HEK293 (cell line): ENCODE measurements at regions not wholly inside any gene's neighbourhood (a gene's known extent, or its start where the extent isn't known, plus 50 kb on each side); places are given as distances from the start of the nearest gene placed in this dataset.

Experiments used
- CTCF ChIA-PET: fragments of 350-600 bp; formaldehyde crosslinking; extraction: SDS; loops from one replicate; lab custom pipeline; 2021; ENCODE audit warnings: antibody characterized with exemption; lab: Yijun Ruan, JAX
- POLR2A ChIA-PET: fragments of 300-600 bp; formaldehyde crosslinking; extraction: SDS; loops from one replicate; lab custom pipeline; 2020; ENCODE audit warnings: antibody characterized with exemption, inconsistent platforms; lab: Yijun Ruan, JAX
- H3K27ac ChIP-seq: fragments of 200-500 bp; sonication (Bioruptor generic); 2 replicates; pipeline ENCODE4 v1.5.1; 2014; ENCODE audit warnings: low read depth, low read length, control low read depth, inconsistent platforms; ENCODE audit errors: extremely low read depth
- H3K36me3 ChIP-seq, 2 experiments: fragments of 200-500 bp in 1 of 2; sonication (Bioruptor generic) in 1 of 2; 1 replicate in 1 of 2; 2 replicates in 1 of 2; pipeline ENCODE4 v1.5.1; 2014 to 2017; ENCODE audit warnings: inconsistent platforms in 2 of 2, low read length in 2 of 2; ENCODE audit not compliant: control insufficient read depth in 2 of 2, insufficient read depth in 1 of 2
- H3K4me1 ChIP-seq: fragments of 200-500 bp; sonication (Bioruptor generic); 2 replicates; pipeline ENCODE4 v1.5.1; 2014; ENCODE audit warnings: mild to moderate bottlenecking, low read length, inconsistent platforms; ENCODE audit not compliant: control insufficient read depth, insufficient read depth
- H3K4me3 ChIP-seq: 2 replicates; pipeline ENCODE4 v1.5.1; 2011; ENCODE audit warnings: low read depth, mild to moderate bottlenecking, control low read depth, low read length, moderate library complexity
- H3K9me3 ChIP-seq: fragments of 200-500 bp; sonication (Bioruptor generic); 2 replicates; pipeline ENCODE4 v1.5.1; 2014; ENCODE audit warnings: low read depth, low read length, inconsistent platforms; ENCODE audit not compliant: control insufficient read depth, insufficient read depth
- FEZF1 ChIP-seq: fragments of 450-650 bp; formaldehyde crosslinking; IDR thresholded peaks from 2 replicates; pipeline ENCODE4 v1.5.1; 2016; ENCODE audit warnings: missing biosample characterization, missing genetic modification characterization
- GLI2 ChIP-seq: fragments of 450-650 bp; formaldehyde crosslinking; IDR thresholded peaks from 2 replicates; pipeline ENCODE4; 2017; ENCODE audit warnings: missing biosample characterization, missing genetic modification characterization, low read depth, borderline replicate concordance
- OSR2 ChIP-seq: fragments of 450-650 bp; formaldehyde crosslinking; IDR thresholded peaks from 2 replicates; pipeline ENCODE4 v1.5.1; 2016; ENCODE audit warnings: missing biosample characterization, missing genetic modification characterization
- SETDB1 ChIP-seq: IDR thresholded peaks from one replicate; pipeline ENCODE4 v1.6.1; 2017; ENCODE audit warnings: mild to moderate bottlenecking, low read length, moderate library complexity, mixed read lengths; ENCODE audit not compliant: insufficient read length
- SP3 ChIP-seq: fragments of 450-650 bp; formaldehyde crosslinking; IDR thresholded peaks from 2 replicates; pipeline ENCODE4 v1.5.1; 2016; ENCODE audit warnings: missing biosample characterization, missing genetic modification characterization
- ZNF157 ChIP-seq: fragments of 450-650 bp; formaldehyde crosslinking; IDR thresholded peaks from 2 replicates; pipeline ENCODE4 v1.5.1; 2016; ENCODE audit warnings: missing biosample characterization, missing genetic modification characterization
- ZNF202 ChIP-seq: fragments of 450-650 bp; formaldehyde crosslinking; IDR thresholded peaks from 2 replicates; pipeline ENCODE4 v1.5.1; 2016; ENCODE audit warnings: missing biosample characterization, missing genetic modification characterization, borderline replicate concordance
- ZNF223 ChIP-seq: fragments of 450-650 bp; formaldehyde crosslinking; IDR thresholded peaks from 2 replicates; pipeline ENCODE4 v1.5.1; 2016; ENCODE audit warnings: missing biosample characterization, missing genetic modification characterization
- ZNF302 ChIP-seq: fragments of 450-650 bp; formaldehyde crosslinking; IDR thresholded peaks from 2 replicates; pipeline ENCODE4 v1.5.1; 2016; ENCODE audit warnings: missing biosample characterization, missing genetic modification characterization, low read depth
- ZNF366 ChIP-seq: fragments of 450-650 bp; formaldehyde crosslinking; conservative IDR thresholded peaks from 2 replicates; pipeline ENCODE4 v1.5.1; 2016; ENCODE audit warnings: missing biosample characterization, missing genetic modification characterization
- ZNF473 ChIP-seq: fragments of 450-650 bp; formaldehyde crosslinking; IDR thresholded peaks from 2 replicates; pipeline ENCODE4 v1.5.1; 2017; ENCODE audit warnings: missing biosample characterization, missing genetic modification characterization
- ZNF596 ChIP-seq: fragments of 450-650 bp; IDR thresholded peaks from 2 replicates; pipeline ENCODE4 v1.5.0; 2018; ENCODE audit warnings: missing biosample characterization, mild to moderate bottlenecking, missing genetic modification characterization, moderate library complexity
- ZNF660 ChIP-seq: fragments of 450-650 bp; IDR thresholded peaks from 2 replicates; pipeline ENCODE4 v1.5.1; 2018; ENCODE audit warnings: missing biosample characterization, mild to moderate bottlenecking, missing genetic modification characterization
- ZNF701 ChIP-seq: fragments of 450-650 bp; formaldehyde crosslinking; IDR thresholded peaks from 2 replicates; pipeline ENCODE4 v1.5.1; 2016; ENCODE audit warnings: missing biosample characterization, missing genetic modification characterization
- ZNF747 ChIP-seq: fragments of 450-650 bp; formaldehyde crosslinking; IDR thresholded peaks from 2 replicates; pipeline ENCODE4 v1.5.1; 2016; ENCODE audit warnings: missing biosample characterization, missing genetic modification characterization
- ZNF776 ChIP-seq: fragments of 450-650 bp; formaldehyde crosslinking; IDR thresholded peaks from 2 replicates; pipeline ENCODE4 v1.5.0; 2017; ENCODE audit warnings: missing biosample characterization, missing genetic modification characterization, borderline replicate concordance
- ZSCAN16 ChIP-seq: fragments of 450-650 bp; formaldehyde crosslinking; IDR thresholded peaks from 2 replicates; pipeline ENCODE4 v1.5.1; 2016; ENCODE audit warnings: missing biosample characterization, missing genetic modification characterization
- TF ChIP-seq, protein P1 (sequence below): fragments of 450-650 bp; formaldehyde crosslinking; IDR thresholded peaks from 2 replicates; pipeline ENCODE4; 2016; ENCODE audit warnings: missing biosample characterization, missing genetic modification characterization
- TF ChIP-seq, protein P2 (sequence below): fragments of 450-650 bp; IDR thresholded peaks from 2 replicates; pipeline ENCODE4 v1.5.1; 2018; ENCODE audit warnings: missing biosample characterization, missing genetic modification characterization
- TF ChIP-seq, protein P3 (sequence below): fragments of 450-650 bp; formaldehyde crosslinking; IDR thresholded peaks from 2 replicates; pipeline ENCODE4 v1.5.1; 2017; ENCODE audit warnings: missing biosample characterization, missing genetic modification characterization
- TF ChIP-seq, protein P4 (sequence below): fragments of 450-650 bp; formaldehyde crosslinking; IDR thresholded peaks from 2 replicates; pipeline ENCODE4 v1.5.1; 2016; ENCODE audit warnings: missing biosample characterization, missing genetic modification characterization
- TF ChIP-seq, protein P5 (sequence below): fragments of 450-650 bp; formaldehyde crosslinking; IDR thresholded peaks from 2 replicates; pipeline ENCODE4 v1.5.1; 2016; ENCODE audit warnings: missing biosample characterization, missing genetic modification characterization
- TF ChIP-seq, protein P6 (sequence below): fragments of 450-650 bp; formaldehyde crosslinking; IDR thresholded peaks from 2 replicates; pipeline ENCODE4 v1.5.1; 2017; ENCODE audit warnings: missing biosample characterization, mild to moderate bottlenecking, missing genetic modification characterization, moderate library complexity

DNA sequence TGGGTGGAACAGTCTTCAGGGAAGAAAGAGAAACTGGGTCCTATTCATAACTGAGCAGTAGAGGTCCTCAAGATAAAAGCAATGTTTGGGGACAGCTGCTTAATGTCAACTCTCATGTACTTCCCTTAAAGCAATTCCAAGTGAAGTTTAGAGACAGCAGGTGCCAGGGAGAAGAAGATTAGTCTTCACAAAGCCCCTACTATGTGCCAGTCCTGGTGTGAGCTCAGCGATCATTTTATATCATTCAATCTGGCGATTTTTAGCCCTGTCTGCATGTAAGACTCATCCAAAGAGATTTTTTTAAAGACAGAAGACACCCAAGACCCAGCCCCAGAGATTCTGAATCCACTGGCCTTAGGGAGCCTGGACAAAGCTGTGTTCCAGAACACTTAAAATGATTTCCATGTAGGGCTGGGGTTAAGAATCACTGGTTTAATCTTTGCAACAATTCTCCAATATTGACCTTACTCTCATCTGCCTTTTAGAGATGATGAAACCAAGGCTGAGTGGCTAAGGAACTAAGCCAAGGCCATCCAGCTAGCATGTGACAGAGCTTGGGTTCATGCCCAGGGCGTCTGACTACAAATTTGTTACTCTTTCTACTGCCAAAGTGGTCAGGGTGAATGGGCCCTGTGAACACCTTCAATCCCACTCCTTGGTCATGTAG is 404.5 kb upstream of the TBX3 start (continued):
- TF ChIP-seq, protein P1, sequence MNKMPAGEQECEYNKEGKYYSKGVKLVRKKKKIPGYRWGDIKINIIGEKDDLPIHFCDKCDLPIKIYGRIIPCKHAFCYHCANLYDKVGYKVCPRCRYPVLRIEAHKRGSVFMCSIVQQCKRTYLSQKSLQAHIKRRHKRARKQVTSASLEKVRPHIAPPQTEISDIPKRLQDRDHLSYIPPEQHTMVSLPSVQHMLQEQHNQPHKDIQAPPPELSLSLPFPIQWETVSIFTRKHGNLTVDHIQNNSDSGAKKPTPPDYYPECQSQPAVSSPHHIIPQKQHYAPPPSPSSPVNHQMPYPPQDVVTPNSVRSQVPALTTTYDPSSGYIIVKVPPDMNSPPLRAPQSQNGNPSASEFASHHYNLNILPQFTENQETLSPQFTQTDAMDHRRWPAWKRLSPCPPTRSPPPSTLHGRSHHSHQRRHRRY (tag by site-specific recombination) = no peak
- TF ChIP-seq ZNF302 (tag by site-specific recombination) (no peak), ZNF660 (tag by site-specific recombination) (no peak)

DNA sequence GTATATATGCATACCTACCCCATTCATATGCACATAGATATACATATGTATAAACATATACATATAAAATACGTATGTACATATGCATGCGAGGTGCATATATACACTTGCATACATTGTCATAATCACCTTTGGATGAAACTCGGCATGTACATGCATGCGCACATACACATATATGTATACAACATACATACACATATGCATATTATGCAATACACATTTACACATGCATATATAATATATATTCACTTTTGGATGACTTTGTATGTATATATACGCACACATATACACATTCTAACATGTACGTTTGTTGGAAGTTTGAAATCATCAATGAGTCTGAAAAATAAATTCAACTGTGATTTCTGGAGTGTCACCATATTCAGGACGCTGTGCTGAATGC is 401.6 kb upstream of the TBX3 start:
- POLR2A ChIA-PET = no interaction called here
- CTCF ChIA-PET = no interaction called here
- no peaks in the 10 kb centered on the region for H3K9me3 ChIP-seq

DNA sequence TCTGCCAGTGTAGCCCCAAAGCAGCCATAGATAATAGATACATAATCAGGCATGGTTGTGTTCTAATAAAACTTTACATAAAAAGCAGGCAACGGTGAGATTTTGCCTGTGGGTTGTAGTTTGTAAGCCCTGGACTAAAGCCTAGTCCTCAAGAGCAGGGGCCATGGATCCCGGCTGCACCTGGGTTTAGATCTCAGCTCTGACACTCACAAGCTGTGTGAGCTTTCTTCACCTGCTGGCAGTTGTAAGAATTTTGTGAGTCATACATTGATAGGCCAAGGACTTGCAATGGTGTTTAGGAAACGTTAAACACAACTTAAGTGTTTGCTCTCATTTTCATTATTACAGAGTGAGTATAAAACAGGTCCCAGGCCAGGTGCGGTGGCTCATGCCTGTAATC is 395.8 kb upstream of the TBX3 start:
- POLR2A ChIA-PET = no interaction called here
- H3K4me3 ChIP-seq = no peak overlapping the region
- H3K9me3 ChIP-seq = no peaks in the 10 kb centered on the region
- TF ChIP-seq ZSCAN16 (no peak), SETDB1 (no peak), ZNF596 (tag by site-specific recombination) (no peak), ZNF701 (tag by site-specific recombination) (no peak), ZNF202 (tag by site-specific recombination) (no peak), ZNF366 (tag by site-specific recombination) (no peak), ZNF223 (tag by site-specific recombination) (no peak), SP3 (tag by site-specific recombination) (no peak), ZNF776 (tag by site-specific recombination) (no peak), ZNF747 (tag by site-specific recombination) (no peak), GLI2 (tag by site-specific recombination) (no peak), FEZF1 (tag by site-specific recombination) (no peak), OSR2 (tag by site-specific recombination) (no peak)
- TF ChIP-seq, protein P2, sequence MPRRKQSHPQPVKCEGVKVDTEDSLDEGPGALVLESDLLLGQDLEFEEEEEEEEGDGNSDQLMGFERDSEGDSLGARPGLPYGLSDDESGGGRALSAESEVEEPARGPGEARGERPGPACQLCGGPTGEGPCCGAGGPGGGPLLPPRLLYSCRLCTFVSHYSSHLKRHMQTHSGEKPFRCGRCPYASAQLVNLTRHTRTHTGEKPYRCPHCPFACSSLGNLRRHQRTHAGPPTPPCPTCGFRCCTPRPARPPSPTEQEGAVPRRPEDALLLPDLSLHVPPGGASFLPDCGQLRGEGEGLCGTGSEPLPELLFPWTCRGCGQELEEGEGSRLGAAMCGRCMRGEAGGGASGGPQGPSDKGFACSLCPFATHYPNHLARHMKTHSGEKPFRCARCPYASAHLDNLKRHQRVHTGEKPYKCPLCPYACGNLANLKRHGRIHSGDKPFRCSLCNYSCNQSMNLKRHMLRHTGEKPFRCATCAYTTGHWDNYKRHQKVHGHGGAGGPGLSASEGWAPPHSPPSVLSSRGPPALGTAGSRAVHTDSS (tag by site-specific recombination) = no peak
- TF ChIP-seq, protein P3, sequence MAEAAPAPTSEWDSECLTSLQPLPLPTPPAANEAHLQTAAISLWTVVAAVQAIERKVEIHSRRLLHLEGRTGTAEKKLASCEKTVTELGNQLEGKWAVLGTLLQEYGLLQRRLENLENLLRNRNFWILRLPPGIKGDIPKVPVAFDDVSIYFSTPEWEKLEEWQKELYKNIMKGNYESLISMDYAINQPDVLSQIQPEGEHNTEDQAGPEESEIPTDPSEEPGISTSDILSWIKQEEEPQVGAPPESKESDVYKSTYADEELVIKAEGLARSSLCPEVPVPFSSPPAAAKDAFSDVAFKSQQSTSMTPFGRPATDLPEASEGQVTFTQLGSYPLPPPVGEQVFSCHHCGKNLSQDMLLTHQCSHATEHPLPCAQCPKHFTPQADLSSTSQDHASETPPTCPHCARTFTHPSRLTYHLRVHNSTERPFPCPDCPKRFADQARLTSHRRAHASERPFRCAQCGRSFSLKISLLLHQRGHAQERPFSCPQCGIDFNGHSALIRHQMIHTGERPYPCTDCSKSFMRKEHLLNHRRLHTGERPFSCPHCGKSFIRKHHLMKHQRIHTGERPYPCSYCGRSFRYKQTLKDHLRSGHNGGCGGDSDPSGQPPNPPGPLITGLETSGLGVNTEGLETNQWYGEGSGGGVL = no peak
- TF ChIP-seq, protein P4, sequence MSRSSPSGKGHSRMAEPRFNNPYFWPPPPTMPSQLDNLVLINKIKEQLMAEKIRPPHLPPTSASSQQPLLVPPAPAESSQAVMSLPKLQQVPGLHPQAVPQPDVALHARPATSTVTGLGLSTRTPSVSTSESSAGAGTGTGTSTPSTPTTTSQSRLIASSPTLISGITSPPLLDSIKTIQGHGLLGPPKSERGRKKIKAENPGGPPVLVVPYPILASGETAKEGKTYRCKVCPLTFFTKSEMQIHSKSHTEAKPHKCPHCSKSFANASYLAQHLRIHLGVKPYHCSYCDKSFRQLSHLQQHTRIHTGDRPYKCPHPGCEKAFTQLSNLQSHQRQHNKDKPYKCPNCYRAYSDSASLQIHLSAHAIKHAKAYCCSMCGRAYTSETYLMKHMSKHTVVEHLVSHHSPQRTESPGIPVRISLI (tag by site-specific recombination) = no peak
- TF ChIP-seq, protein P5, sequence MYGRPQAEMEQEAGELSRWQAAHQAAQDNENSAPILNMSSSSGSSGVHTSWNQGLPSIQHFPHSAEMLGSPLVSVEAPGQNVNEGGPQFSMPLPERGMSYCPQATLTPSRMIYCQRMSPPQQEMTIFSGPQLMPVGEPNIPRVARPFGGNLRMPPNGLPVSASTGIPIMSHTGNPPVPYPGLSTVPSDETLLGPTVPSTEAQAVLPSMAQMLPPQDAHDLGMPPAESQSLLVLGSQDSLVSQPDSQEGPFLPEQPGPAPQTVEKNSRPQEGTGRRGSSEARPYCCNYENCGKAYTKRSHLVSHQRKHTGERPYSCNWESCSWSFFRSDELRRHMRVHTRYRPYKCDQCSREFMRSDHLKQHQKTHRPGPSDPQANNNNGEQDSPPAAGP (tag by site-specific recombination) = no peak
- TF ChIP-seq, protein P6, sequence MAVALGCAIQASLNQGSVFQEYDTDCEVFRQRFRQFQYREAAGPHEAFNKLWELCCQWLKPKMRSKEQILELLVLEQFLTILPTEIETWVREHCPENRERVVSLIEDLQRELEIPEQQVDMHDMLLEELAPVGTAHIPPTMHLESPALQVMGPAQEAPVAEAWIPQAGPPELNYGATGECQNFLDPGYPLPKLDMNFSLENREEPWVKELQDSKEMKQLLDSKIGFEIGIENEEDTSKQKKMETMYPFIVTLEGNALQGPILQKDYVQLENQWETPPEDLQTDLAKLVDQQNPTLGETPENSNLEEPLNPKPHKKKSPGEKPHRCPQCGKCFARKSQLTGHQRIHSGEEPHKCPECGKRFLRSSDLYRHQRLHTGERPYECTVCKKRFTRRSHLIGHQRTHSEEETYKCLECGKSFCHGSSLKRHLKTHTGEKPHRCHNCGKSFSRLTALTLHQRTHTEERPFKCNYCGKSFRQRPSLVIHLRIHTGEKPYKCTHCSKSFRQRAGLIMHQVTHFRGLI (tag by site-specific recombination) = no peak
- H3K36me3 ChIP-seq = no peaks in the 10 kb centered on the region
- H3K27ac ChIP-seq = no peak overlapping the region
- CTCF ChIA-PET = interaction anchor here (1.0 kb wide), 1 partner anchor 9 kb away, joined by 3 read pairs; no protein-coding TSS in a partner anchor
- H3K4me1 ChIP-seq = no peaks in the 10 kb centered on the region

More for the DNA sequence above, 401.6 kb upstream of the TBX3 start:
- Histone ChIP-seq H3K4me3 (no peak overlapping the region), H3K27ac (no peak overlapping the region), H3K4me1 (no peaks in the 10 kb centered on the region), H3K36me3 (no peaks in the 10 kb centered on the region)
- TF ChIP-seq ZNF157 (tag by site-specific recombination) (peak; percentile 78), ZNF473 (tag by site-specific recombination) (no peak)
